AG08395 (cell line): ENCODE measurements at regions not wholly inside any gene's neighbourhood (a gene's known extent, or its start where the extent isn't known, plus 50 kb on each side); places are given as distances from the start of the nearest gene placed in this dataset.
"Not testable (repeated sequence)": the region's sequence is repeated elsewhere in the genome, so short reads cannot be mapped to it uniquely, and the experiment has no call there.

ENCODE experiments used
- DNase-seq: peaks from one replicate; pipeline ENCODE4 v3.0.0; 2012; ENCODE audit warnings: mixed read lengths, low spot score

GRCh38 chr6:141969768-141970415 is 162.8 kb upstream of the GJE1 start:
- not testable (repeated sequence) for DNase-seq

GRCh38 chr6:141969201-141969600 is 163.5 kb upstream of the GJE1 start:
- no peak for DNase-seq

DNA sequence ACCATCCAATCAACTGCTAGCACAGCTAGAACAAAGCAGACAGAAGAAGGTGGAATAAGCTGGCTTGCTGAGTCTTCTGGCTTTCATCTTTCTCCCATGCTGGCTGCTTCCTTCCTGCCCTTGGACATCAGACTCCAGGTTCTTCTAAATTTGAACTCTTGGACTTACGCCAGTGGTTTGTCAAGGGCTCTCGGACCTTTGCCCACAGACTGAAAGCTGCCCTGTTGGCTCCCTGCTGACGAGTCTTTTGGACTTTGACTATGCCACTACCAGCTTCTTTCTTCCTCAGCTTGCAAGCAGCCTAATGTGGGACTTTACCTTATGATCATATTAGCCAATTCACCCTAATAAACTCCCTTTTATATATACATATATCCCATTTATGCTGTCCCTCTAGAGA is 164.1 kb upstream of the GJE1 start:
- DNase-seq = no peak

DNA sequence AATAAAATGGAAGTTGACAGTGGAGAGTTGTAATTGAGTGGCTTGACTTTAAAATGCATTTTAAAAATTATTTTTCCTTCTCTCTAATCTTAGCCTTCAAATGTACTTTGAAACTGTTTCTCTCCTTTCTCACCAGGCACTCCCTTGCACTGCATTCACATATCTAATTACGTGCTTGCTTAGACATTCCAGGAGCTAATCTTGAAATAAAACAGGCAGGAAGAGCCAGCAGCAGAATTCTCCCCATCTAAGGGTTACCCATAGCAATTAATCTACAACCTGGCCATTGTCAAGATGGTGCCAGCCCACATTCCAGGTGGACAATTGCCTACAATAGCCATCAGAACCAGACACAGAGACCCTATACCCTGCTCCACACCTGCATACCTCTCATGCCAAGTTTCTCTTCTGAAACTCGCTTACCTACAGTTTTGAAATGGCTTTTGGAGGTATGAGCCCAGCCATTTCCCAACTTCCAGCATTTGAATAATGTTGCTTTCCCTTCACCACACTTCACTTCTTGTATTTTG is 167.6 kb upstream of the GJE1 start:
- DNase-seq = no peak

DNA sequence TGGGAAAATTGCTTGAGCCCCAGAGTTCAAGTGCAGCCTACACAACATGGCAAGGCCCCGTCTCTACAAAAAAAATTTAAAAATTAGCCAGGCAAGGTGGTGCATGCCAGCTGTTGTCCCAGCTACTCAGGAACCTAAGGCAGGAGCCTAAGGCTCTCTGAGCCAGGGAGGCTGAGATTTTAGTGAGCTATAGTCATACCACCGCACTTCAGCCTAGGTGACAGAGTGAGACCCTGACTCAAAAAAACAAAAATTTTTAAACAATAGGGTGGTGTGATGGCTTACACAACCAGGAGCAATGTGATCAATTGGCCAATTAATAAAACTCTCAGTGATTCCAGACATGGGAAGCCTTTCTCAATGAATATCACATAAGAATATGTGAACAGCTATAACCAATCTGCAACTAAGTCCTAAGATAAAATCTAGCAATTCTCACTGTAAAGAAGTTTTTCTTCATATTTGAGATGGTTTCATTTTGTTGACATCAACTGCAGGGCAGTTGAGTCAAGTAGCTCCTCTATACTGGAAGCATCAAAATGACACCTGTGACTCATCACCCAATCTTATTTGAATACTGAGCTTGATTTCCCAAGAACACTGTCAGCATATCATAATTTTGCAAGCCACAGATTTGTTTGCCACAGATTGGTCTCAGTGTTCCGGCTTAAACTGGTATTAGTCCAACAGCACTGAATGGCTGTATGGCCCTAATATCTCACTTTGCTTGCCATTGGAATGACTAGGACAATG is 169.0 kb upstream of the GJE1 start:
- DNase-seq = no peak

DNA sequence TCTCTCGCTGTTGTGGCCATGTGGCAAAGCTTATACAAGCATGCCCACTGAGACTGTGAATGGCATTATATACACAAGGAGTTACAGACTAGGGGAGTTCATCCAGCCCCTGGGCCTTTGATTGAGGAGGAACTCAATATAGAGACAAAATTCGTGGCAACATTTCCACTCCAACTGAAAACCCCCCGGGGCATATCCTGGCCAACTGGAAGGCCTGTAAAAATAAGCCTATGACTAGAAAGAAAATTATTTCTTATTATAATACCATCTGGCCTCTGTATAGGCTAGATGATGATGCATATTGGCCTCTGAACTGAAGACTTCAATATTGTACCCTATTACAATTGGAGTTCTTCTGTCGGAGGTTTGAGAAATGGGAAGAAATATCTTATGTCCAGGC is 175.5 kb upstream of the GJE1 start:
- DNase-seq = no peak

DNA sequence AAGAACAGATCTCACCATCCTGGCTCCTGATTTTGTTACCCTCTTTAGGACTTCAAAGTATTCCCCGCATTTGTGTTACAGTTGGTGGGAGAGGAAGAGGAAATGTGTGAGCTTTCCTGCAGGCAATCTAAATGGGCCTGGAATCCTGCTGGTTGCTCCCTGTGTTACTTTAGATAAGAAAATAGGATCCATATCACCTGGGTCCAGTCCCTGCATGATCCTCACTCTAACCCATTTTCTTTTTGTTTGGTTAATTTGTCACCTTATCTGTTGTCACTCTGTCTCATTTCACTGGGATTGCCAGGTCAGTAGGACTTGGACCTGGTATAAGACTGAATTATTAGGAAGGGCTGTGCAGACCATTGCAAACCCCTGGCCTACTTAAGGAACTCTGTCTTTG is 175.9 kb upstream of the GJE1 start:
- DNase-seq = no peak

GRCh38 chr6:141956046-141956761 is 176.5 kb upstream of the GJE1 start:
- peak; percentile 24 for DNase-seq

DNA sequence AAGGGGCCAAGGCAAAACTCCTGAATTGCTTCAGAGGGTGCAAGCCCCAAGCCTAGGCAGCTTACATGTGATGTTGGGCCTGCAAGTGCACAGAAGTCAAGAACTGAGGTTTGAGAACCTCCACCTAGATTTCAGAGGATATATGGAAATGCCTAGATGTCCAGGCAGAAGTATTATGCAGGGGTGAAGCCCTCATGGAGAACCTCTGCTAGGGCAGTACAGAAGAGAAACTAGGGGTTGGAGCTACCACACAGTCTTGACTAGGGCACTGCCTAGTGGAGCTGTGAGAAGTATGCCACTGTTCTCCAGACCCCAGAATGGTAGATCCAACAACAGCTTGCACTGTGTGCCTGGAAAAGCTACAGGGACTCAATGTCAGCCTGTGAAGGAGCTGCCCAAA is 179.7 kb upstream of the GJE1 start:
- DNase-seq = no peak

- DNase-seq = no peak
These were observed 186.2 kb upstream of the GJE1 start for GRCh38 chr6:141946502-141946901.

- no peak for DNase-seq
These were observed 194.1 kb upstream of the GJE1 start for GRCh38 chr6:141938664-141939063.

GRCh38 chr6:141932685-141933084 is 200.0 kb upstream of the GJE1 start:
- no peak for DNase-seq

- not testable (repeated sequence) for DNase-seq
These were observed 206.4 kb upstream of the GJE1 start for GRCh38 chr6:141926200-141926900.

- DNase-seq = peak; percentile 12
These were observed 207.7 kb upstream of the GJE1 start for GRCh38 chr6:141925001-141925400.

DNA sequence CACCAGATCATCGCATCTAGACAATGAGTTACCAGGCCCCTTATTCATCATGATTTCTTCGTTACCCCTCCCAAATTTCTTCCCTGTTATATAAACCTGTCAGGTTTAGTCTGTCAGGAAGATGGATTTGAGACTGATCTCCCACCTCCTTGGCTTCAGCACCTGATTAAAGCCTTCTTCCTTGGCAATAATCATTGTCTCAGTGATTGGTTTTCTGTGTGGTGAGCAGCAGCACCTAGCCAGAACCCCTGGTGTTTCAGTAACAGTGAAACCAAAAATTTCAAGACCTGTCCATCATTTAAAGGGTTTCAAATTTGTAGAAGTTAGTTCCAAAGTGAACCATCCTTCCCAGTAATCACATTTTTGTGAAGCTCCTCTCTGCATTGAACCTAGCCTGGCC is 209.8 kb upstream of the GJE1 start:
- DNase-seq = no peak

DNA sequence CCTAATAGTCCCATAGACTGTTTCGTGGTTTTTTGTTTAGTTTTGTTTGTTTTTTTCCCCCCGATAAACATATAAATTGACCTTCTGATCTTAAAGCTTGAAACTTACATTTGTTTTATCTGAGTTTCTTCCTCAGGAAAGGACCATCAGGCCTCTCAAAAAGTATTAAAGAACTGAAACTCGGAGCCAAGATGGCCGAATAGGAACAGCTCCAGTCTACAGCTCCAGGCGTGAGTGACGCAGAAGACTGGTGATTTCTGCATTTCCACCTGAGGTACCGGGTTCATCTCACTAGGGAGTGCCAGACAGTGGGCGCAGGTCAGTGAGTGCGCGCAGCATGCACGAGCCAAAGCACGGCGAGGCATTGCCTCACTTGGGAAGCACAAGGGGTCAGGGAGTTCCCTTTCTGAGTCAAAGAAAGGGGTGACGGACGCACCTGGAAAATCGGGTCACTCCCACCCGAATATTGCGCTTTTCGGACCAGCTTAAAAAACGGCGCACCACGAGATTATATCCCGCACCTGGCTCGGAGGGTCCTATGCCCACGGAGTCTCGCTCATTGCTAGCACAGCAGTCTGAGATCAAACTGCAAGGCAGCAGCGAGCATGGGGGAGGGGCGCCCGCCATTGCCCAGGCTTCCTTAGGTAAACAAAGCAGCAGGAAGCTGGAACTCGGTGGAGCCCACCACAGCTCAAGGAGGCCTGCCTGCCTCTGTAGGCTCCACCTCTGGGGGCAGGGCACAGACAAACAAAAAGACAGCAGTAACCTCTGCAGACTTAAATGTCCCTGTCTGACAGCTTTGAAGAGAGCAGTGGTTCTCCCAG is 215.8 kb upstream of the GJE1 start:
- DNase-seq = not testable (repeated sequence)

DNA sequence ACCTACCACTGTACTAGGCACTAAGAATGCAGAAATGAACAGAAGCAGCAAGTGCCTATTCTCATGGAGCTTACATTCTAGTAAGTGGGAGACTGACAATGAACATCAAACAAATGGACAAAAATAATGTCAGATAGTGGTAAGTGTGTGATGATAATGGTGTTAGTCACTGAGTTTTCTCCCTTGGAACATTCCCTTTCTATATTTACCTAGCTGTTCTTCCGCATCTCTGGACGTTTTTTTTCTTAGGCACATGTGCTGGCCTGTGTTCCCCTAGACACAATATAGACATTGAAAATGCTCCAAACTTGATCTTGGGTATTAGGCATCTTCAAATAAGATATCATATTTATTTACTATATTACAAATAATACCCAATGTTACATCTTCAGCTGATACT is 218.1 kb upstream of the GJE1 start:
- DNase-seq = no peak

GRCh38 chr6:141906569-141907080 is 226.1 kb upstream of the GJE1 start:
- no peak for DNase-seq

DNA sequence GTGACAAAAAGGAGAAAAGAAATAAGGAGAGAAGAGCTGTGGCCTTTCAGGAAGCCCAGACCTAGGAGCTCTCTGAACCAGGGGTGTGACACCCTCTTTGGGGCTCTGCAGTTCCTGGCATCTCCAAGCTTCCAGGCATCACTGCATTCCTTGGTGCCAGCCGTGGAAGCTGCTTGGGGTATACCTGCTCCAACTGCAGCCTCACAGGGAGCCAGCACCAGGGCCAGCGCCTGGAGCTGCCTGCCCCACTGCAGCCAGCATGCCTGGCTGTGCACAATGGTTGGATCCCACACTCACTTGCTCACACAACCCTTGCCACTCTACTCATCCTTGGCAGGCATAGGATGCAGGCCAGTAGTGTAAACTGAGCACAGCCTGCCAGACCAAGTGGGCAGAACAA is 242.1 kb upstream of the GJE1 start:
- no peak for DNase-seq

DNA sequence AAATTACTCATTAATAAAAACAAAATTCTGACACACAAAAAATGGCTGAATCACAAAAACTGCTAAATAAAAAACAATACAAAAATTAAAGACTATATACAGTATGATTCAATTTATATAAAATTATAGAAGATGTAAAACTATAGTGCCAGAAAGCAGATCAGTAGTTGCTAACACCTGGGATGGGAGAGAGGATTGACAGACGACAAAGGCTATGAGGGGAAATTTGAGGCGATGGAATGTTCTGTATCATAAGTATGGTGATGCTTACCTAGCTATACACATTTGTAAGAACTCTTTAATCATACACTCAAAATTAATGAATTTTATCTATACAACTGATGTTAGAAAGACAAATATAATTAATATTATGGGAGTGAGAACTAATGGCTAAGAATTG is 247.9 kb upstream of the GJE1 start:
- no peak for DNase-seq

- DNase-seq = no peak
These were observed 254.0 kb upstream of the GJE1 start for GRCh38 chr6:141878686-141879085.
